K562 (cell line): ENCODE measurements at regions not wholly inside any gene's neighbourhood (a gene's known extent, or its start where the extent isn't known, plus 50 kb on each side); places are given as distances from the start of the nearest gene placed in this dataset.

Source experiments
- AFF1 ChIP-seq, 2 experiments: fragments of 450-650 bp; IDR thresholded peaks; 2 replicates each; pipeline ENCODE4 v1.6.1; 2018; ENCODE audit warnings: mild to moderate bottlenecking in 2 of 2, low read depth in 1 of 2; ENCODE audit not compliant: partially characterized antibody in 2 of 2
- ARID4B ChIP-seq: sonication (generic); formaldehyde crosslinking; IDR thresholded peaks from 2 replicates; pipeline ENCODE4 v1.8.0; 2022; ENCODE audit warnings: mild to moderate bottlenecking, missing genetic modification reagents
- BDP1 ChIP-seq: IDR thresholded peaks from 3 replicates; pipeline ENCODE4 v1.6.1; 2011; ENCODE audit not compliant: insufficient read length, insufficient read depth
- ESRRB ChIP-seq: fragments of 250-450 bp; sonication (Bioruptor Pico); IDR thresholded peaks from 2 replicates; pipeline ENCODE4 v1.5.0; 2020; ENCODE audit warnings: mild to moderate bottlenecking, moderate library complexity, borderline replicate concordance
- ILK ChIP-seq: fragments of 450-650 bp; IDR thresholded peaks from 2 replicates; pipeline ENCODE4 v1.6.1; 2016; ENCODE audit warnings: missing genetic modification characterization, low read depth, mild to moderate bottlenecking, missing compliant biosample characterization, moderate library complexity, borderline replicate concordance
- KAT2B ChIP-seq: IDR thresholded peaks from one replicate; pipeline ENCODE4 v1.6.1; 2012; ENCODE audit warnings: low read depth, mild to moderate bottlenecking, control low read depth, inconsistent platforms, low read length, moderate library complexity
- L3MBTL2 ChIP-seq: fragments of 450-650 bp; IDR thresholded peaks from 2 replicates; pipeline ENCODE4 v1.6.1; 2016; ENCODE audit warnings: mild to moderate bottlenecking, moderate library complexity
- MNT ChIP-seq, 2 experiments: fragments of 450-650 bp; conservative IDR thresholded peaks; 2 replicates each; pipeline ENCODE4 v1.6.1; 2017; ENCODE audit warnings: mild to moderate bottlenecking in 2 of 2, moderate library complexity in 2 of 2
- NFATC3 ChIP-seq: fragments of 450-650 bp; IDR thresholded peaks from 2 replicates; pipeline ENCODE4 v1.6.1; 2017; ENCODE audit warnings: mild to moderate bottlenecking
- PML ChIP-seq: IDR thresholded peaks from 2 replicates; pipeline ENCODE4 v1.6.1; 2012; ENCODE audit warnings: low read length, inconsistent platforms
- SMARCE1 ChIP-seq: fragments of 450-650 bp; IDR thresholded peaks from 2 replicates; pipeline ENCODE4 v1.7.1; 2016; ENCODE audit warnings: mild to moderate bottlenecking
- ZMIZ1 ChIP-seq, 2 experiments: fragments of 150-350 bp in 1 of 2; IDR thresholded peaks; 2 replicates each; pipeline ENCODE4 v1.6.1; 2012 to 2016; ENCODE audit warnings: low read depth in 2 of 2, low read length in 2 of 2, mild to moderate bottlenecking in 1 of 2, moderate library complexity in 1 of 2
- ZNF253 ChIP-seq: fragments of 250-450 bp; sonication (Bioruptor Pico); conservative IDR thresholded peaks from 2 replicates; pipeline ENCODE4 v1.6.1; 2021; ENCODE audit warnings: mild to moderate bottlenecking
- ZNF707 ChIP-seq: fragments of 250-450 bp; sonication (Bioruptor Pico); conservative IDR thresholded peaks from 2 replicates; pipeline ENCODE4 v1.8.0; 2022; ENCODE audit warnings: inconsistent platforms, mild to moderate bottlenecking, moderate library complexity

- TF ChIP-seq AFF1 (IDR thresholded peaks at IDR 0.05; ENCODE audit: low read depth in 1 of 2, partially characterized antibody in 2 of 2) (no peak), ZMIZ1 (IDR thresholded peaks at IDR 0.05; ENCODE audit: low read depth in 2 of 2, low read length in 2 of 2) (no peak), ARID4B (no peak), ZNF253 (no peak), ZNF707 (CRISPR knock-in tag) (no peak), MNT (conservative IDR thresholded peaks at IDR 0.05) (no peak), ESRRB (CRISPR knock-in tag) (no peak), PML (no peak), KAT2B (no peak), NFATC3 (no peak), BDP1 (no peak), L3MBTL2 (no peak), SMARCE1 (no peak), ILK (no peak)
These were observed 94.4 kb upstream of the LDAH start (continued) for GRCh38 chr2:20917287-20917660.
